IMR-90 (cell line): ENCODE measurements at regions not wholly inside any gene's neighbourhood (a gene's known extent, or its start where the extent isn't known, plus 50 kb on each side); places are given as distances from the start of the nearest gene placed in this dataset.

Experiments used
- ATAC-seq: fragments of 200-7000 bp; cut with Tn5 transposase; 2 replicates; pipeline ENCODE4 v1.9.1; 2020; ENCODE audit warnings: low read depth, mild to moderate bottlenecking, moderate library complexity
- BruUV-seq: library from RNA; stranded (reverse); fragments of 400-500 nt; replicated peaks from 2 replicates; lab custom pipeline; 2021; lab: Mats Ljungman, UMichigan
- CTCF ChIA-PET: fragments of 300-600 bp; formaldehyde crosslinking; extraction: SDS; loops from one replicate; lab custom pipeline; 2021; ENCODE audit warnings: antibody characterized with exemption; lab: Yijun Ruan, JAX
- POLR2A ChIA-PET: fragments of 300-600 bp; sonication (Branson Sonifier 250); formaldehyde crosslinking; loops from one replicate; lab custom pipeline; 2022; ENCODE audit warnings: antibody characterized with exemption; ENCODE audit not compliant: unreplicated experiment; lab: Charles Lee
- DNase-seq: peaks from one replicate; pipeline ENCODE4 v3.0.0; 2013
- H2AFZ ChIP-seq: replicated peaks from 2 replicates; pipeline ENCODE3; 2013; ENCODE audit warnings: low read length, mild to moderate bottlenecking; ENCODE audit not compliant: poor library complexity
- H2AK5ac ChIP-seq: 2 replicates; pipeline ENCODE4 v1.6.1; 2013; ENCODE audit warnings: low read depth, low read length, inconsistent platforms
- H2AK9ac ChIP-seq: replicated peaks from 2 replicates; pipeline ENCODE3; 2013; ENCODE audit warnings: mild to moderate bottlenecking, low read depth, low read length, moderate library complexity; ENCODE audit not compliant: poor library complexity
- H2BK120ac ChIP-seq: 2 replicates; pipeline ENCODE4 v1.6.1; 2013; ENCODE audit warnings: low read depth, low read length, inconsistent platforms
- H2BK15ac ChIP-seq: 3 replicates; pipeline ENCODE4 v1.6.1; 2013; ENCODE audit warnings: low read depth, low read length, inconsistent platforms
- H2BK20ac ChIP-seq: 2 replicates; pipeline ENCODE4 v1.6.1; 2013; ENCODE audit warnings: low read depth, mild to moderate bottlenecking, inconsistent platforms, low read length, moderate library complexity
- H2BK5ac ChIP-seq: 2 replicates; pipeline ENCODE4 v1.6.1; 2013; ENCODE audit warnings: mild to moderate bottlenecking, low read depth, low read length, inconsistent platforms; ENCODE audit not compliant: poor library complexity, severe bottlenecking
- H3K14ac ChIP-seq: replicated peaks from 2 replicates; pipeline ENCODE4 v1.6.1; 2013; ENCODE audit warnings: low read depth, low read length, inconsistent platforms
- H3K18ac ChIP-seq: 2 replicates; pipeline ENCODE4 v1.6.1; 2013; ENCODE audit warnings: low read depth, low read length, control low read depth
- H3K23ac ChIP-seq: 2 replicates; pipeline ENCODE4 v1.6.1; 2013; ENCODE audit warnings: low read depth, low read length, inconsistent platforms
- H3K27ac ChIP-seq: 2 replicates; pipeline ENCODE4 v1.5.1; 2013; ENCODE audit warnings: mild to moderate bottlenecking, control low read depth, low read length; ENCODE audit not compliant: insufficient read depth
- H3K27me3 ChIP-seq: 2 replicates; pipeline ENCODE4 v1.6.1; 2013; ENCODE audit warnings: low read length; ENCODE audit not compliant: control insufficient read depth, insufficient read depth
- H3K36me3 ChIP-seq: 2 replicates; pipeline ENCODE4 v1.6.1; 2013; ENCODE audit warnings: low read length, mixed read lengths; ENCODE audit not compliant: control insufficient read depth, insufficient read depth
- H3K4ac ChIP-seq: 2 replicates; pipeline ENCODE4 v1.6.1; 2013; ENCODE audit warnings: low read depth, low read length, inconsistent platforms
- H3K4me1 ChIP-seq: 2 replicates; pipeline ENCODE4 v1.6.1; 2013; ENCODE audit warnings: low read length, mixed read lengths; ENCODE audit not compliant: control insufficient read depth, insufficient read depth
- H3K4me2 ChIP-seq: 2 replicates; pipeline ENCODE4 v1.6.1; 2013; ENCODE audit warnings: low read depth, mild to moderate bottlenecking, control low read depth, low read length, moderate library complexity
- H3K4me3 ChIP-seq: 2 replicates; pipeline ENCODE4 v1.5.1; 2013; ENCODE audit warnings: low read depth, mild to moderate bottlenecking, control low read depth, low read length, moderate library complexity; ENCODE audit not compliant: insufficient read depth
- H3K56ac ChIP-seq: 2 replicates; pipeline ENCODE4 v1.6.1; 2013; ENCODE audit warnings: low read length, inconsistent platforms; ENCODE audit not compliant: insufficient read depth; ENCODE audit errors: extremely low read depth
- H3K79me1 ChIP-seq, 2 experiments: 2 replicates each; pipeline ENCODE4 v1.6.1; 2013; ENCODE audit warnings: low read length in 2 of 2, inconsistent platforms in 1 of 2, low read depth in 1 of 2
- H3K9ac ChIP-seq: 2 replicates; pipeline ENCODE4 v1.6.1; 2013; ENCODE audit warnings: low read depth, low read length, control low read depth
- H3K9me1 ChIP-seq: 2 replicates; pipeline ENCODE4 v1.6.1; 2013; ENCODE audit warnings: low read length, inconsistent platforms; ENCODE audit not compliant: insufficient read depth
- H3K9me3 ChIP-seq: 2 replicates; pipeline ENCODE4 v1.6.1; 2013; ENCODE audit warnings: low read length; ENCODE audit not compliant: control insufficient read depth, insufficient read depth
- H4K20me1 ChIP-seq: 2 replicates; pipeline ENCODE4 v1.6.1; 2013; ENCODE audit warnings: low read length, inconsistent platforms; ENCODE audit not compliant: insufficient read depth
- H4K5ac ChIP-seq: 2 replicates; pipeline ENCODE4 v1.6.1; 2013; ENCODE audit warnings: mild to moderate bottlenecking, low read depth, low read length, control low read depth
- H4K8ac ChIP-seq, 2 experiments: 2 replicates each; pipeline ENCODE4 v1.6.1; 2013; ENCODE audit warnings: low read depth in 2 of 2, low read length in 2 of 2, control low read depth in 1 of 2, inconsistent platforms in 1 of 2
- H4K91ac ChIP-seq: 2 replicates; pipeline ENCODE4 v1.6.1; 2013; ENCODE audit warnings: low read depth, low read length, inconsistent platforms; ENCODE audit not compliant: insufficient read depth
- BHLHE40 ChIP-seq: fragments of 150-350 bp; IDR thresholded peaks from 2 replicates; pipeline ENCODE4 v1.6.1; 2016; ENCODE audit warnings: mild to moderate bottlenecking, low read depth, low read length
- CEBPB ChIP-seq: IDR thresholded peaks from 2 replicates; pipeline ENCODE4 v1.6.1; 2012; ENCODE audit warnings: low read depth, low read length, improper control_type of control experiment
- CHD1 ChIP-seq: IDR thresholded peaks from 2 replicates; pipeline ENCODE4 v1.6.1; 2012; ENCODE audit warnings: low read depth, low read length, improper control_type of control experiment
- CTCF ChIP-seq: conservative IDR thresholded peaks from 2 replicates; pipeline ENCODE4 v1.5.1; 2012; ENCODE audit warnings: mild to moderate bottlenecking, low read depth, low read length, improper control_type of control experiment
- FOS ChIP-seq: fragments of 150-350 bp; IDR thresholded peaks from 2 replicates; pipeline ENCODE4 v1.6.1; 2016; ENCODE audit warnings: low read depth, low read length
- MAFK ChIP-seq: IDR thresholded peaks from 2 replicates; pipeline ENCODE4 v1.6.1; 2012; ENCODE audit warnings: low read depth, low read length, improper control_type of control experiment
- MAZ ChIP-seq: IDR thresholded peaks from 2 replicates; pipeline ENCODE4 v1.6.1; 2012; ENCODE audit warnings: low read depth, mild to moderate bottlenecking, low read length, improper control_type of control experiment, moderate library complexity, borderline replicate concordance
- MXI1 ChIP-seq: IDR thresholded peaks from 2 replicates; pipeline ENCODE4 v1.6.1; 2012; ENCODE audit warnings: low read depth, mild to moderate bottlenecking, low read length, moderate library complexity, borderline replicate concordance
- NFE2L2 ChIP-seq: fragments of 150-350 bp; IDR thresholded peaks from 2 replicates; pipeline ENCODE4 v1.6.1; 2016; ENCODE audit warnings: low read depth, mild to moderate bottlenecking, low read length
- POLR2A ChIP-seq: IDR thresholded peaks from 2 replicates; pipeline ENCODE4 v1.6.1; 2012; ENCODE audit warnings: mild to moderate bottlenecking, low read depth, low read length
- RAD21 ChIP-seq: IDR thresholded peaks from 2 replicates; pipeline ENCODE4 v1.6.1; 2012; ENCODE audit warnings: low read length, improper control_type of control experiment
- RCOR1 ChIP-seq: IDR thresholded peaks from 2 replicates; pipeline ENCODE4 v1.6.1; 2012; ENCODE audit warnings: mild to moderate bottlenecking, low read length, improper control_type of control experiment; ENCODE audit not compliant: insufficient replicate concordance
- RFX5 ChIP-seq: IDR thresholded peaks from 2 replicates; pipeline ENCODE4 v1.8.0; 2012; ENCODE audit warnings: low read depth, mild to moderate bottlenecking, low read length, moderate library complexity
- SMC3 ChIP-seq: fragments of 150-350 bp; IDR thresholded peaks from 2 replicates; pipeline ENCODE4 v1.6.1; 2016; ENCODE audit warnings: low read depth, mild to moderate bottlenecking, antibody characterized with exemption, low read length, moderate library complexity
- USF2 ChIP-seq: fragments of 150-350 bp; IDR thresholded peaks from 2 replicates; pipeline ENCODE4 v1.6.1; 2017; ENCODE audit warnings: mild to moderate bottlenecking, antibody characterized with exemption, low read length, low read depth
- WGBS, 2 experiments: methylation state at CpG; one replicate each; pipeline versions ENCODE4 v1.1.5 to v1.1.7; 2013; ENCODE audit warnings: missing lambda C conversion rate in 2 of 2; ENCODE audit not compliant: insufficient read length in 1 of 2; ENCODE audit errors: extremely low coverage in 2 of 2; 5-methylcytosine and 5-hydroxymethylcytosine counted together
- dilution Hi-C: fragments of 300-500 bp; cut with HindIII; formaldehyde crosslinking; loops from one replicate; pipeline ENCODE4 v1.14.3; 2018; ENCODE audit warnings: low sequenced_read_pairs; ENCODE audit not compliant: unreplicated experiment
- in situ Hi-C: fragments of 300-500 bp; cut with MboI; formaldehyde crosslinking; loops from 3 replicates; pipeline ENCODE4 v1.14.3; 2019; ENCODE audit warnings: low sequenced_read_pairs, inconsistent platforms, mixed read lengths
- intact Hi-C: fragments of 100-400 bp; cut with micrococcal nuclease; formaldehyde crosslinking; loops from 2 replicates; pipeline ENCODE4 v1.10.0; 2022
- TF ChIP-seq, protein P1 (sequence below): fragments of 150-350 bp; IDR thresholded peaks from 2 replicates; pipeline ENCODE4 v1.6.1; 2016; ENCODE audit warnings: low read depth, mild to moderate bottlenecking, low read length, moderate library complexity, borderline replicate concordance

- H2AK9ac ChIP-seq = no peak overlapping the region
- ChIA-PET POLR2A (no interaction called here), CTCF (no interaction called here)
- H3K27me3 ChIP-seq = no peaks in the 10 kb centered on the region
- no peak overlapping the region for H3K4me2 ChIP-seq
- H2BK5ac ChIP-seq = no peak overlapping the region
- H3K56ac ChIP-seq = no peak overlapping the region
- intact Hi-C loops (no loop called here), in situ Hi-C loops (no loop called here), dilution Hi-C loops (no loop called here)
- H3K4ac ChIP-seq = no peak overlapping the region
- H3K9me3 ChIP-seq = no peaks in the 10 kb centered on the region
- H3K27ac ChIP-seq = no peak overlapping the region
- no peak for TF ChIP-seq NFE2L2
- TF ChIP-seq FOS = no peak
- TF ChIP-seq RAD21 = no peak
- no peak for TF ChIP-seq CTCF
- TF ChIP-seq, protein P1, sequence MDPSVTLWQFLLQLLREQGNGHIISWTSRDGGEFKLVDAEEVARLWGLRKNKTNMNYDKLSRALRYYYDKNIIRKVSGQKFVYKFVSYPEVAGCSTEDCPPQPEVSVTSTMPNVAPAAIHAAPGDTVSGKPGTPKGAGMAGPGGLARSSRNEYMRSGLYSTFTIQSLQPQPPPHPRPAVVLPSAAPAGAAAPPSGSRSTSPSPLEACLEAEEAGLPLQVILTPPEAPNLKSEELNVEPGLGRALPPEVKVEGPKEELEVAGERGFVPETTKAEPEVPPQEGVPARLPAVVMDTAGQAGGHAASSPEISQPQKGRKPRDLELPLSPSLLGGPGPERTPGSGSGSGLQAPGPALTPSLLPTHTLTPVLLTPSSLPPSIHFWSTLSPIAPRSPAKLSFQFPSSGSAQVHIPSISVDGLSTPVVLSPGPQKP = no peak
- no peak for TF ChIP-seq USF2
- TF ChIP-seq CHD1 = no peak
- no peak for TF ChIP-seq MAFK
- no peak for TF ChIP-seq POLR2A
- no peak for TF ChIP-seq BHLHE40
- no peak for TF ChIP-seq RFX5
- TF ChIP-seq RCOR1 = no peak
- no peak for TF ChIP-seq MXI1
- TF ChIP-seq SMC3 = no peak
- no peak for TF ChIP-seq MAZ
- TF ChIP-seq CEBPB = no peak
- H3K9ac ChIP-seq = no peak overlapping the region
- no peak overlapping the region for H3K23ac ChIP-seq
- no TSS peak for BruUV-seq
- no peaks in the 10 kb centered on the region for H3K9me1 ChIP-seq
- H4K91ac ChIP-seq = no peak overlapping the region
- no peaks in the 10 kb centered on the region for H3K4me1 ChIP-seq
- H3K14ac ChIP-seq = no peak overlapping the region
- no peak overlapping the region for H2BK20ac ChIP-seq
- H3K18ac ChIP-seq = no peak overlapping the region
- H4K8ac ChIP-seq = no peak overlapping the region
- no peaks in the 10 kb centered on the region for H3K36me3 ChIP-seq
- H4K5ac ChIP-seq = no peak overlapping the region
- H4K20me1 ChIP-seq = no peaks in the 10 kb centered on the region
- H3K79me1 ChIP-seq = no peaks in the 10 kb centered on the region
- no peak overlapping the region for H3K4me3 ChIP-seq
- no CpG with 5 or more reads among the region's 1 CpG for WGBS, 2 experiments
- no peak overlapping the region for H2BK15ac ChIP-seq
- ATAC-seq = no peak
- H2AK5ac ChIP-seq = no peak overlapping the region
- no peak for DNase-seq
- no peak overlapping the region for H2BK120ac ChIP-seq
- no peak overlapping the region for H2AFZ ChIP-seq
These were observed 177.2 kb upstream of the CXCR4 start for GRCh38 chr2:136295168-136295567.
